ENCODE measurements at regions not wholly inside any gene's neighbourhood (a gene's known extent, or its start where the extent isn't known, plus 50 kb on each side); places are given as distances from the start of the nearest gene placed in this dataset.
"Not testable (repeated sequence)": the region's sequence is repeated elsewhere in the genome, so short reads cannot be mapped to it uniquely, and the experiment has no call there.

GRCh38 chr5:18292146-18292545 is 657.9 kb downstream of the TAF11L14 start:
- TF ChIP-seq CTCF (conservative IDR thresholded peaks at IDR 0.05 in 1 of 2, IDR thresholded peaks at IDR 0.05 in 1 of 2; ENCODE audit: low read depth in 1 of 2, low read length in 2 of 2) (no peak), EZH2 (IDR thresholded peaks at IDR 0.05; ENCODE audit: low read length, missing control alignments) (no peak)
- Histone ChIP-seq H2AFZ (ENCODE audit: low read length) (no peak overlapping the region), H3K9ac (ENCODE audit: insufficient read depth, low read length) (no peak overlapping the region), H3K27ac (ENCODE audit: insufficient read depth, low read length) (no peak overlapping the region), H3K9me3 (ENCODE audit: control insufficient read depth, insufficient read depth, low read depth, low read length) (no peaks in the 10 kb centered on the region), H3K4me3 (replicated peaks in 1 of 4; ENCODE audit: control extremely low read depth in 1 of 4, insufficient read depth in 1 of 4, low read depth in 3 of 4, low read length in 4 of 4) (no peak overlapping the region), H3K27me3 (ENCODE audit: control insufficient read depth, insufficient read depth, low read length) (no peaks in the 10 kb centered on the region), H3K4me1 (ENCODE audit: control insufficient read depth, extremely low read depth, insufficient read depth, low read length) (no peaks in the 10 kb centered on the region), H3K79me2 (ENCODE audit: control insufficient read depth, insufficient read depth, low read length) (no peaks in the 10 kb centered on the region), H3K36me3 (ENCODE audit: control insufficient read depth, insufficient read depth, low read length) (no peaks in the 10 kb centered on the region), H3K4me2 (ENCODE audit: extremely low read depth, insufficient read depth, low read length) (no peak overlapping the region), H4K20me1 (ENCODE audit: control insufficient read depth, extremely low read depth, insufficient read depth, low read length) (no peaks in the 10 kb centered on the region)
- DNase-seq (ENCODE audit: low read depth in 2 of 2), result no peak

GRCh38 chr5:18295696-18296095 is 661.4 kb downstream of the TAF11L14 start:
- H3K4me1 ChIP-seq (ENCODE audit: control insufficient read depth, extremely low read depth, insufficient read depth, low read length); H3K9ac ChIP-seq (ENCODE audit: insufficient read depth, low read length); H3K79me2 ChIP-seq (ENCODE audit: control insufficient read depth, insufficient read depth, low read length); H3K27me3 ChIP-seq (ENCODE audit: control insufficient read depth, insufficient read depth, low read length); H2AFZ ChIP-seq (ENCODE audit: low read length); DNase-seq (ENCODE audit: low read depth in 2 of 2); H3K4me3 ChIP-seq (replicated peaks in 1 of 4; ENCODE audit: control extremely low read depth in 1 of 4, insufficient read depth in 1 of 4, low read depth in 3 of 4, low read length in 4 of 4); H3K27ac ChIP-seq (ENCODE audit: insufficient read depth, low read length); H3K36me3 ChIP-seq (ENCODE audit: control insufficient read depth, insufficient read depth, low read length); H3K4me2 ChIP-seq (ENCODE audit: extremely low read depth, insufficient read depth, low read length); H3K9me3 ChIP-seq (ENCODE audit: control insufficient read depth, insufficient read depth, low read depth, low read length); H4K20me1 ChIP-seq (ENCODE audit: control insufficient read depth, extremely low read depth, insufficient read depth, low read length): not testable (repeated sequence)

- Histone ChIP-seq H3K4me3 (replicated peaks in 1 of 4; ENCODE audit: control extremely low read depth in 1 of 4, insufficient read depth in 1 of 4, low read depth in 3 of 4, low read length in 4 of 4) (no peak overlapping the region), H3K27ac (ENCODE audit: insufficient read depth, low read length) (no peak overlapping the region), H3K4me2 (ENCODE audit: extremely low read depth, insufficient read depth, low read length) (no peak overlapping the region), H3K9ac (ENCODE audit: insufficient read depth, low read length) (no peak overlapping the region), H3K36me3 (ENCODE audit: control insufficient read depth, insufficient read depth, low read length) (no peaks in the 10 kb centered on the region), H3K9me3 (ENCODE audit: control insufficient read depth, insufficient read depth, low read depth, low read length) (no peaks in the 10 kb centered on the region), H4K20me1 (ENCODE audit: control insufficient read depth, extremely low read depth, insufficient read depth, low read length) (no peaks in the 10 kb centered on the region), H3K27me3 (ENCODE audit: control insufficient read depth, insufficient read depth, low read length) (no peaks in the 10 kb centered on the region), H3K4me1 (ENCODE audit: control insufficient read depth, extremely low read depth, insufficient read depth, low read length) (no peaks in the 10 kb centered on the region), H2AFZ (ENCODE audit: low read length) (no peak overlapping the region), H3K79me2 (ENCODE audit: control insufficient read depth, insufficient read depth, low read length) (no peaks in the 10 kb centered on the region)
- DNase-seq (ENCODE audit: low read depth in 2 of 2), result no peak
- no peak for TF ChIP-seq CTCF (conservative IDR thresholded peaks at IDR 0.05 in 1 of 2, IDR thresholded peaks at IDR 0.05 in 1 of 2; ENCODE audit: low read depth in 1 of 2, low read length in 2 of 2)
These were observed 664.9 kb downstream of the TAF11L14 start for GRCh38 chr5:18299166-18299565.
